Gastrocnemius medialis (tissue), 4 donors: ENCODE measurements at regions not wholly inside any gene's neighbourhood (a gene's known extent, or its start where the extent isn't known, plus 50 kb on each side); places are given as distances from the start of the nearest gene placed in this dataset.
"Not testable (repeated sequence)": the region's sequence is repeated elsewhere in the genome, so short reads cannot be mapped to it uniquely, and the experiment has no call there.

Experiments
- ATAC-seq, 2 donors: fragments of 150-250 bp; one replicate each; pipeline ENCODE4 v1.9.1; 2016
- DNase-seq, 2 donors: peaks; one replicate each; pipeline ENCODE4 v3.0.0-alpha.2; 2019
- H3K27ac ChIP-seq, 4 donors: fragments of 200-600 bp; sonication (generic); 1 replicate in 1 of 4; 2 replicates in 3 of 4; pipeline ENCODE4 v1.5.1; 2016 to 2018; ENCODE audit warnings: mild to moderate bottlenecking in 2 of 4, moderate library complexity in 1 of 4
- H3K27me3 ChIP-seq, 3 donors: fragments of 200-600 bp; sonication (generic) in 2 of 3; 1 replicate in 1 of 3; 2 replicates in 2 of 3; pipeline versions ENCODE4 v1.5.1 to v1.6.0; 2016 to 2019; ENCODE audit warnings: mild to moderate bottlenecking in 1 of 3, moderate library complexity in 1 of 3
- H3K36me3 ChIP-seq, 2 donors: fragments of 200-600 bp; sonication (generic) in 1 of 2; one replicate each; pipeline ENCODE4 v1.5.1; 2017 to 2018
- H3K4me1 ChIP-seq, 2 donors: fragments of 200-600 bp; sonication (generic) in 1 of 2; one replicate each; pipeline ENCODE4 v1.5.1; 2016 to 2017; ENCODE audit warnings: mild to moderate bottlenecking in 2 of 2
- H3K4me3 ChIP-seq, 4 donors: fragments of 200-600 bp; sonication (generic) in 3 of 4; 1 replicate in 1 of 4; 2 replicates in 3 of 4; pipeline ENCODE4 v1.5.1; 2016 to 2019; ENCODE audit warnings: mild to moderate bottlenecking in 2 of 4
- H3K9me3 ChIP-seq, 3 donors: fragments of 200-600 bp; sonication (generic) in 2 of 3; 1 replicate in 1 of 3; 2 replicates in 2 of 3; pipeline ENCODE4 v1.5.1; 2016 to 2019
- POLR2A ChIP-seq, 2 donors: fragments of 450-650 bp; IDR thresholded peaks; one replicate each; pipeline ENCODE4 v1.6.1; 2017; ENCODE audit warnings: antibody characterized with exemption in 2 of 2, mild to moderate bottlenecking in 2 of 2, moderate library complexity in 2 of 2
- in situ Hi-C, 4 donors: fragments of 200-750 bp; cut with MboI; loops; one replicate each; pipeline versions ENCODE4 v1.15.0 to v1.8.0; 2017; ENCODE audit warnings: low sequenced_read_pairs in 4 of 4
- intact Hi-C: fragments of 100-400 bp; cut with DNase I; formaldehyde crosslinking; loops from one replicate; pipeline ENCODE4 v1.15.1; 2023; ENCODE audit warnings: low total_unique reads
- TF ChIP-seq, protein P1 (sequence below), 5 experiments: fragments of 450-650 bp in 3 of 5; fragments of 200-600 bp in 2 of 5; sonication (generic) in 2 of 5; IDR thresholded peaks in 4 of 5; conservative IDR thresholded peaks in 1 of 5; 1 replicate in 4 of 5; 2 replicates in 1 of 5; pipeline ENCODE4 v1.5.1; 2016 to 2019; ENCODE audit warnings: antibody characterized with exemption in 5 of 5, mild to moderate bottlenecking in 3 of 5, moderate library complexity in 3 of 5

DNA sequence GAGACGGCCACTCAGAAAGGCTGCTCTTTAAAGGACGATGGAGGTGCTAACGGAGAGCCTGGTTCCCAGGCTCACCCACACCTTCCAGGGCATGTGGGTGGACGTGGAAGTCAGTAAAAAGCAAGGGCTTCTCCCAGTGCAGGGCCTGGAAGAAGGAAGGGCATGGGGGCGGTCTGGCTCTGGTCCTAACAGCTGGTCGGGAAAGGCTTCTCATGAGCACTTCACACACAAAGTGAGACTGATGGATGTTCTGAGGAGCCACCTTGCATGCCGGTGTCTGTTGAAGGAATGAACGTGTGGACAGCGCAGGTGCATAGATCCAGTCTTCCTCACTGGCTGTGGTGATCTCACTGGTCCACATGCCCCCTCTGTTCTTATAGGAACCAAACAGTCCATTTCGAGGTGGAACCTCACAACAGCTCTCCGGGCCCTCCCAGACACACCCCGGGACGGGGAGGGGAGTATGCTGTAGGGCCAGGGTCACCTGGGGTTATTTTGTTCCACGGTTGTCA, 90.6 kb upstream of the UXS1 start:
- no peaks in the 10 kb centered on the region for H3K36me3 ChIP-seq
- ATAC-seq = no peak
- no peak overlapping the region for H3K27ac ChIP-seq
- in situ Hi-C loops = no loop called here
- DNase-seq = no peak
- no peak overlapping the region for H3K4me3 ChIP-seq
- H3K27me3 ChIP-seq = peaks cover 0 to 7% (median 0%) of the 10 kb centered on the region in 3 donors
- no peaks in the 10 kb centered on the region for H3K4me1 ChIP-seq
- no peak for TF ChIP-seq POLR2A (IDR thresholded peaks at IDR 0.05)
- TF ChIP-seq, protein P1, sequence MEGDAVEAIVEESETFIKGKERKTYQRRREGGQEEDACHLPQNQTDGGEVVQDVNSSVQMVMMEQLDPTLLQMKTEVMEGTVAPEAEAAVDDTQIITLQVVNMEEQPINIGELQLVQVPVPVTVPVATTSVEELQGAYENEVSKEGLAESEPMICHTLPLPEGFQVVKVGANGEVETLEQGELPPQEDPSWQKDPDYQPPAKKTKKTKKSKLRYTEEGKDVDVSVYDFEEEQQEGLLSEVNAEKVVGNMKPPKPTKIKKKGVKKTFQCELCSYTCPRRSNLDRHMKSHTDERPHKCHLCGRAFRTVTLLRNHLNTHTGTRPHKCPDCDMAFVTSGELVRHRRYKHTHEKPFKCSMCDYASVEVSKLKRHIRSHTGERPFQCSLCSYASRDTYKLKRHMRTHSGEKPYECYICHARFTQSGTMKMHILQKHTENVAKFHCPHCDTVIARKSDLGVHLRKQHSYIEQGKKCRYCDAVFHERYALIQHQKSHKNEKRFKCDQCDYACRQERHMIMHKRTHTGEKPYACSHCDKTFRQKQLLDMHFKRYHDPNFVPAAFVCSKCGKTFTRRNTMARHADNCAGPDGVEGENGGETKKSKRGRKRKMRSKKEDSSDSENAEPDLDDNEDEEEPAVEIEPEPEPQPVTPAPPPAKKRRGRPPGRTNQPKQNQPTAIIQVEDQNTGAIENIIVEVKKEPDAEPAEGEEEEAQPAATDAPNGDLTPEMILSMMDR (IDR thresholded peaks at IDR 0.05 in 4 of 5, conservative IDR thresholded peaks at IDR 0.05 in 1 of 5) = no peak
- intact Hi-C loops = no loop called here
- no peaks in the 10 kb centered on the region for H3K9me3 ChIP-seq

DNA sequence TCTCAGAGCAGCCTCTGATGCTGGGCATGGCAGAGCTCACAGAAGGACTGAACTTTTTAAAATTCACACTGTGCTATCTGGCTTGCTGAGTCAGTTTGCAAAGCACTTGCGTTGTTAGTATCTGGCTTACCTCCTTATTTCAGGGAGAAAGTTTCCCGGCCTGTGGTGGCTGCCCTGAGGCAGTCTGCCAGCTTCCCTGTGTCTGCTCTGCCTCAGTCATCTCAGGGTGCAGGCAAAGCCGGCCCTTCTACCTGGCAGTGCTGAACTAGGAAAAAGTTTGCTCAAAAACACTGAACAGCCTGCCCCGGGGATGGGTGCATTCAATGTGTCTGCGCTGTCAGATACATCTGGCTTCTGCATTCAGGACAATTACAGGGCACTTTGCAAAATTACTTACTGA, 90.2 kb upstream of the UXS1 start:
- Histone ChIP-seq H3K4me1 (no peaks in the 10 kb centered on the region), H3K27ac (no peak overlapping the region), H3K36me3 (no peaks in the 10 kb centered on the region), H3K4me3 (no peak overlapping the region), H3K27me3 (peaks cover 0 to 7% (median 0%) of the 10 kb centered on the region in 3 donors), H3K9me3 (no peaks in the 10 kb centered on the region)
- TF ChIP-seq POLR2A (IDR thresholded peaks at IDR 0.05) = no peak
- TF ChIP-seq, protein P1 (IDR thresholded peaks at IDR 0.05 in 4 of 5, conservative IDR thresholded peaks at IDR 0.05 in 1 of 5) = no peak
- DNase-seq = no peak
- in situ Hi-C loops (no loop called here), intact Hi-C loops (no loop called here)
- ATAC-seq = no peak

DNA sequence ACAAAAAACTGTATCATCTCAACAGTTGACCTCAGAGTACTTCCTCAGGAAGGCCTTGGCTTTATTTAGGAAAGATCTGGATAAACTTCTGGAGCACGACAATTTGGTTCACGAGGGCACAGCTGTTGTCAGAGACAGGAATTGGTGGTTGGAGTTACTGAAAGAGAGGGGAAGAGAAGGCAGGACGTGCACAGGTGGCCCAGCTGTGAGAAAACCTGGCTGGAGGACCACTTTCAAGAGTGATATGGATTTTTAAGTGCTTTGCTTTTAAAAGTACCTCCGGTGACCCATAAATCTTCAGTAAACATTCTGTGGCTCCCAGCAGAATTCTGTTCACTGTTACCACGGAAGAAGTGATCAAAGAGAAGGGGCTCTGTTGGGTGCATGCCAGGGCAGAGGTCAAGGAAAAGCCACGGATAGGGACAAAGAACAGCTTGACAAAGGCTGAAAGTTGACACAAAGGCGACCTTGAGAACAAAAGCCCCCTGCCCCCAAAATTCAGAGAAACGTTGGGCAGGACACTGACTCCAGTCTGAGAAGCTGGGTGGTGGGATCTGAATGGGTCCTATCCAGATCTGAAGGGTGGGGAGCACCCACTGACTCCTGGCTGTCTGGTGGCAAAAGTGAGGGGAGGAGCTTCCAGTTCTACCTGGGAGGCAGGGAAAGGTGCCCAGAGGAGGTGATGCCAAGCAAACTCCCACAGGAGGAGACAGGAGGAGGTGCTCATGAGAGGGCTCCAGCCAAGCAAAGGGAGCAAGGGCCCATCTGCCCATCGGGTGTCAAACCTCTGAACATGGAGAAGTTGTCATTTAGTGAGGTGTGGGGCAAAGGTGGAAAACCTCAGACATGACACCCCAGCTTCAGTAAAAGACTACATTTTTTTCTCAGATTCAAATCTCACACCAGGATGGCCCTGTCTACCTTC, 89.4 kb upstream of the UXS1 start:
- ATAC-seq, in situ Hi-C loops, H3K36me3 ChIP-seq, H3K27me3 ChIP-seq, DNase-seq, intact Hi-C loops, H3K9me3 ChIP-seq, H3K4me3 ChIP-seq, H3K27ac ChIP-seq, H3K4me1 ChIP-seq: not testable (repeated sequence)

DNA sequence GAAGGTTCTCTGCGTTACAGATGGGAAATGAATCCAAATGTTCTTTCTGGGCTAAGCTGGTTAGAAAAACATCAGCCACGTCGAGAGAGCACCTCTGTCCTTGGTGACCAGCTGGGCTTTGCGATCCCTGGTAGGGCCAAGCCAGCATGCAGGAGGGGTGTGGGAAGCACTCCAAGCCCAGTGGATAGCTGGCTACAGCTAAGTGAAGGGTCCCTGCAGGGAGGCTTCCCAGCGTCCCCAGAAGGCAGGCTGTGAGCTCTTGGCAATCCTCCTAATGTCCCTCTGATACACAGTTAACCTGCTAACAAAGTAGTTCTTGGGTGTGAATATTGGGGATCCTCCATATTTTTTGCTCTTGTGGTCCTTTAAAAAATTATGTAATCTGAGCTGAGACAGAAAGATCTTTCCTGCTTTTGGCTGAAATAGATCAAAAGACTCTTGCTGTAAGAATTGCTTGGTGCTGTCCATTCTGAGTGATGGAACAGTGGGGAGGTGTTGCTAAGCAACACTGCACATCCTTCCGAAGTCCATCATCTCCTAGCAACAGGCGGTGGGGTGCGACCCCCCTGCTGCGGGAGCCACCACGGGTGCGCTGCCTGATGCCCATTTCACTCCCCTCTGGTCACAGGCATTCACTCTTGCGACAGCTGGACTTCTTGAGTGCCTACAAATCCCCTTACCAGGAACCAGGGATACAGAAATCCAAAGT, 88.5 kb upstream of the UXS1 start:
- no peak for DNase-seq
- TF ChIP-seq, protein P1 (IDR thresholded peaks at IDR 0.05 in 4 of 5, conservative IDR thresholded peaks at IDR 0.05 in 1 of 5) = no peak
- TF ChIP-seq POLR2A (IDR thresholded peaks at IDR 0.05) = no peak
- in situ Hi-C loops (no loop called here), intact Hi-C loops (no loop called here)
- ATAC-seq = no peak
- H3K27me3 ChIP-seq = peaks cover 0 to 7% (median 0%) of the 10 kb centered on the region in 3 donors
- H3K9me3 ChIP-seq = no peaks in the 10 kb centered on the region
- no peaks in the 10 kb centered on the region for H3K36me3 ChIP-seq
- H3K4me1 ChIP-seq = no peaks in the 10 kb centered on the region
- H3K4me3 ChIP-seq = no peak overlapping the region
- H3K27ac ChIP-seq = no peak overlapping the region

DNA sequence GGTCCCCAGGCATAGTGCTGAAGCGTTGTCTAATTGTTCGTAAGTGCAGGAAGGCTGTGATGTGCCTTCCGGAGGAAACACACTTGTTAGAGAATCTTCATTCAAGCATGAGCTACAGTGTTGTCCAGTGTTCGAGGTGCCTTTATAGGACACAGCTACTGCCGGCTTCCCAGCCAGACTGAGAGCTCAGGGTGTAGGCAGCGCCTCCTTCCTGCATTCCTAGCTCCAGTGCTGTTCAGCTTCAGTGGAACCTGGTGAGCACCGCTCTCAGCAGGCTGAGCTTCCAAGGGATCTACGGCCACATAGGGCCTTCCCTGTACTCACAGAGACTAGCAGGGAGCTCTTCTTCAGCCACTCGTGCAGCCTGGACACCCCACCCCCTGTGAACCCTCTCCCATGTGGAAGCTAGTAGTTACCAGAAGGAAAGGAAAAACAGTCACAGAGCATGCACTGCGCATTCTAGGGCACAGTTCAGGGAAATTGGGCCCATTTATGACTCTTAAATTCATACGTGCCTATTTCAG, 87.9 kb upstream of the UXS1 start:
- in situ Hi-C loops, H3K4me1 ChIP-seq, H3K27ac ChIP-seq, H3K4me3 ChIP-seq, DNase-seq, H3K27me3 ChIP-seq, H3K36me3 ChIP-seq, intact Hi-C loops, ATAC-seq, H3K9me3 ChIP-seq: not testable (repeated sequence)
